Ovary (tissue), 7 donors: ENCODE measurements at regions not wholly inside any gene's neighbourhood (a gene's known extent, or its start where the extent isn't known, plus 50 kb on each side); places are given as distances from the start of the nearest gene placed in this dataset.
"Not testable (repeated sequence)": the region's sequence is repeated elsewhere in the genome, so short reads cannot be mapped to it uniquely, and the experiment has no call there.

ENCODE experiments used
- DNase-seq, 5 donors: peaks; one replicate each; pipeline ENCODE4 v3.0.0-alpha.2; 2019 to 2020
- H3K27ac ChIP-seq, 2 donors: fragments of 200-600 bp; one replicate each; pipeline versions ENCODE4 v1.5.1 to v1.8.0; 2019 to 2022
- H3K27me3 ChIP-seq: fragments of 200-600 bp; one replicate; pipeline ENCODE4 v1.8.0; 2022
- H3K36me3 ChIP-seq: fragments of 200-600 bp; sonication (generic); one replicate; pipeline ENCODE4 v1.5.1; 2019
- H3K4me1 ChIP-seq: one replicate; pipeline ENCODE4 v1.8.1; 2013; ENCODE audit warnings: mild to moderate bottlenecking, moderate library complexity; ENCODE audit not compliant: insufficient read depth
- H3K4me3 ChIP-seq: fragments of 200-600 bp; sonication (generic); one replicate; pipeline ENCODE4 v1.5.1; 2017
- H3K9me3 ChIP-seq, 2 donors: fragments of 200-600 bp in 1 of 2; sonication (generic) in 1 of 2; one replicate each; pipeline versions ENCODE4 v1.5.1 to v1.8.1; 2013 to 2019; ENCODE audit warnings: mild to moderate bottlenecking in 1 of 2, moderate library complexity in 1 of 2
- WGBS, 3 donors: extraction: QIAGEN DNeasy Blood & Tissue Kit in 1 of 3; methylation state at CpG; one replicate each; pipeline versions ENCODE4 v1.1.5 to v1.1.7; 2013 to 2017; 5-methylcytosine and 5-hydroxymethylcytosine counted together
- intact Hi-C, 4 donors: fragments of 100-400 bp; cut with DNase I; formaldehyde crosslinking; loops; one replicate each; pipeline versions ENCODE4 v1.11.0 to v1.15.1; 2022 to 2023
- donor health status: DM: no; HTN: no; CAD: no; lungs with moderate emphysema.
- donor health status: DM: no; HTN: no; CAD: no.
- donor health status: Bipolar disorder and iron deficiency.
- donor health status: DM: no; HTN: no; CAD: no.
- donor health status: DM: yes; HTN: yes; CAD: no.

GRCh38 chr21:7787427-7788078, 2733.8 kb upstream of the TPTE start:
- H3K9me3 ChIP-seq, H3K36me3 ChIP-seq, intact Hi-C loops, H3K4me3 ChIP-seq, H3K27me3 ChIP-seq, H3K27ac ChIP-seq, DNase-seq, H3K4me1 ChIP-seq: not testable (repeated sequence)
- WGBS, 3 donors = no CpG with 5 or more reads among the region's 5 CpGs

- H3K36me3 ChIP-seq, H3K4me3 ChIP-seq, H3K27ac ChIP-seq, intact Hi-C loops, H3K4me1 ChIP-seq, DNase-seq, H3K27me3 ChIP-seq, H3K9me3 ChIP-seq: not testable (repeated sequence)
- WGBS, 3 donors = no CpG with 5 or more reads among the region's 4 CpGs
Observed at GRCh38 chr21:7793797-7794196, 2727.6 kb upstream of the TPTE start.

- H3K36me3 ChIP-seq, H3K4me1 ChIP-seq, H3K9me3 ChIP-seq, H3K27me3 ChIP-seq, H3K4me3 ChIP-seq, DNase-seq, intact Hi-C loops, H3K27ac ChIP-seq: not testable (repeated sequence)
- WGBS, 3 donors = no CpG with 5 or more reads among the region's 8 CpGs
Observed at GRCh38 chr21:7797328-7797727, 2724.1 kb upstream of the TPTE start.

- H3K27ac ChIP-seq, H3K27me3 ChIP-seq, intact Hi-C loops, H3K4me3 ChIP-seq, H3K36me3 ChIP-seq, DNase-seq, H3K4me1 ChIP-seq, H3K9me3 ChIP-seq: not testable (repeated sequence)
- WGBS, 3 donors = 65% methylated on average over 2 of the region's 6 CpGs; no CpG with 5 or more reads in 2 of the 3 donors
Observed at GRCh38 chr21:7798446-7798845, 2722.9 kb upstream of the TPTE start.

- WGBS, 3 donors = no CpG with 5 or more reads among the region's 5 CpGs
- H3K27ac ChIP-seq, H3K4me1 ChIP-seq, H3K4me3 ChIP-seq, H3K27me3 ChIP-seq, H3K36me3 ChIP-seq, intact Hi-C loops, H3K9me3 ChIP-seq, DNase-seq: not testable (repeated sequence)
Observed at GRCh38 chr21:7799697-7800096, 2721.7 kb upstream of the TPTE start.

- intact Hi-C loops, H3K4me3 ChIP-seq: not testable (repeated sequence)
- WGBS, 3 donors = no CpG with 5 or more reads among the region's 4 CpGs
Observed at GRCh38 chr21:7813475-7813874, 2707.9 kb upstream of the TPTE start.

GRCh38 chr21:7817013-7817412, 2704.4 kb upstream of the TPTE start:
- H3K4me3 ChIP-seq, DNase-seq, H3K4me1 ChIP-seq, H3K27ac ChIP-seq, intact Hi-C loops, H3K9me3 ChIP-seq, H3K36me3 ChIP-seq, H3K27me3 ChIP-seq: not testable (repeated sequence)
- WGBS, 3 donors = no CpG with 5 or more reads among the region's 8 CpGs

More at GRCh38 chr21:7813475-7813874, 2707.9 kb upstream of the TPTE start:
- not testable (repeated sequence) for H3K9me3 ChIP-seq, H3K4me1 ChIP-seq, DNase-seq, H3K27me3 ChIP-seq, H3K36me3 ChIP-seq, H3K27ac ChIP-seq

GRCh38 chr21:7819301-7819700, 2702.1 kb upstream of the TPTE start:
- H3K4me3 ChIP-seq, H3K4me1 ChIP-seq, intact Hi-C loops, H3K27ac ChIP-seq, H3K36me3 ChIP-seq, H3K27me3 ChIP-seq, DNase-seq, H3K9me3 ChIP-seq: not testable (repeated sequence)
- WGBS, 3 donors = 94% methylated on average over 6 of the region's 16 CpGs; no CpG with 5 or more reads in 2 of the 3 donors

- H3K4me3 ChIP-seq, H3K27ac ChIP-seq, H3K4me1 ChIP-seq, H3K27me3 ChIP-seq, intact Hi-C loops, DNase-seq, H3K9me3 ChIP-seq, H3K36me3 ChIP-seq: not testable (repeated sequence)
- WGBS, 3 donors = no CpG with 5 or more reads among the region's 10 CpGs
Observed at GRCh38 chr21:7825627-7826026, 2695.8 kb upstream of the TPTE start.

- H3K9me3 ChIP-seq, H3K36me3 ChIP-seq, H3K4me3 ChIP-seq, DNase-seq, intact Hi-C loops, H3K27ac ChIP-seq, H3K4me1 ChIP-seq, H3K27me3 ChIP-seq: not testable (repeated sequence)
- WGBS, 3 donors = no CpG with 5 or more reads among the region's 6 CpGs
Observed at GRCh38 chr21:7826174-7826573, 2695.2 kb upstream of the TPTE start.

GRCh38 chr21:7828260-7828659, 2693.1 kb upstream of the TPTE start:
- H3K9me3 ChIP-seq, H3K27me3 ChIP-seq, H3K4me1 ChIP-seq, H3K27ac ChIP-seq, DNase-seq, intact Hi-C loops, H3K36me3 ChIP-seq, H3K4me3 ChIP-seq: not testable (repeated sequence)
- WGBS, 3 donors = no CpG with 5 or more reads among the region's 7 CpGs

- H3K4me3 ChIP-seq, intact Hi-C loops, H3K9me3 ChIP-seq, H3K27ac ChIP-seq, H3K4me1 ChIP-seq, DNase-seq, H3K36me3 ChIP-seq, H3K27me3 ChIP-seq: not testable (repeated sequence)
- no CpG with 5 or more reads among the region's 37 CpGs for WGBS, 3 donors
Observed at GRCh38 chr21:7829411-7829810, 2692.0 kb upstream of the TPTE start.

- DNase-seq, H3K4me3 ChIP-seq, H3K27me3 ChIP-seq, H3K4me1 ChIP-seq, H3K27ac ChIP-seq, intact Hi-C loops, H3K9me3 ChIP-seq, H3K36me3 ChIP-seq: not testable (repeated sequence)
- no CpG with 5 or more reads among the region's 3 CpGs for WGBS, 3 donors
Observed at GRCh38 chr21:7837315-7837714, 2684.1 kb upstream of the TPTE start.
